CD8-positive, alpha-beta memory T cell (primary cell): ENCODE measurements at regions not wholly inside any gene's neighbourhood (a gene's known extent, or its start where the extent isn't known, plus 50 kb on each side); places are given as distances from the start of the nearest gene placed in this dataset.

ENCODE experiments used
- CTCF ChIA-PET: fragments of 350-600 bp; sonication (Branson Sonifier 250); formaldehyde crosslinking; loops from one replicate; lab custom pipeline; 2021; ENCODE audit warnings: antibody characterized with exemption; lab: Charles Lee
- POLR2A ChIA-PET: fragments of 350-600 bp; sonication (Branson Sonifier 250); formaldehyde crosslinking; loops from one replicate; lab custom pipeline; 2021; ENCODE audit warnings: antibody characterized with exemption; lab: Charles Lee
- DNase-seq, 5 donors: peaks; one replicate each; pipeline versions ENCODE4 v3.0.0 to v3.0.0-alpha.2; 2020 to 2022; ENCODE audit warnings: mixed read lengths in 1 of 5
- H3K27ac ChIP-seq: one replicate; pipeline ENCODE4 v1.7.0; 2013; ENCODE audit warnings: low read depth, mild to moderate bottlenecking, low read length, moderate library complexity
- H3K27me3 ChIP-seq: 2 replicates; pipeline ENCODE4 v1.7.0; 2013; ENCODE audit warnings: low read length, mild to moderate bottlenecking; ENCODE audit not compliant: insufficient read depth, poor library complexity, severe bottlenecking
- H3K36me3 ChIP-seq: 2 replicates; pipeline ENCODE4 v1.7.0; 2013; ENCODE audit warnings: mild to moderate bottlenecking, low read length, moderate library complexity; ENCODE audit not compliant: insufficient read depth
- H3K4me1 ChIP-seq: 2 replicates; pipeline ENCODE4 v1.7.0; 2013; ENCODE audit warnings: mild to moderate bottlenecking, low read length, moderate library complexity; ENCODE audit not compliant: insufficient read depth
- H3K4me3 ChIP-seq: 2 replicates; pipeline ENCODE4 v1.7.0; 2013; ENCODE audit warnings: mild to moderate bottlenecking, low read length
- H3K9me3 ChIP-seq: 2 replicates; pipeline ENCODE4 v1.7.0; 2013; ENCODE audit warnings: mild to moderate bottlenecking, low read length
- H3K27ac Mint-ChIP-seq, 8 donors: one replicate each; pipeline ENCODE4 v1.8.0; 2020 to 2021; ENCODE audit warnings: mixed read lengths in 8 of 8, mild to moderate bottlenecking in 6 of 8, inconsistent platforms in 3 of 8, moderate library complexity in 3 of 8
- H3K27me3 Mint-ChIP-seq, 2 donors: one replicate each; pipeline ENCODE4 v1.8.0; 2020 to 2021; ENCODE audit warnings: mixed read lengths in 2 of 2, mild to moderate bottlenecking in 1 of 2, moderate library complexity in 1 of 2
- H3K36me3 Mint-ChIP-seq, 3 donors: one replicate each; pipeline ENCODE4 v1.8.0; 2020 to 2021; ENCODE audit warnings: mixed read lengths in 3 of 3, inconsistent platforms in 1 of 3, mild to moderate bottlenecking in 1 of 3
- H3K4me1 Mint-ChIP-seq, 3 donors: one replicate each; pipeline ENCODE4 v1.8.0; 2020 to 2021; ENCODE audit warnings: mixed read lengths in 3 of 3, inconsistent platforms in 1 of 3, mild to moderate bottlenecking in 1 of 3
- H3K4me3 Mint-ChIP-seq, 7 donors: one replicate each; pipeline ENCODE4 v1.8.0; 2020 to 2021; ENCODE audit warnings: mixed read lengths in 7 of 7, mild to moderate bottlenecking in 6 of 7, moderate library complexity in 4 of 7, inconsistent platforms in 2 of 7
- H3K9me3 Mint-ChIP-seq, 5 donors: one replicate each; pipeline ENCODE4 v1.8.0; 2020 to 2022; ENCODE audit warnings: mixed read lengths in 5 of 5, mild to moderate bottlenecking in 3 of 5, moderate library complexity in 2 of 5, inconsistent platforms in 1 of 5

DNA sequence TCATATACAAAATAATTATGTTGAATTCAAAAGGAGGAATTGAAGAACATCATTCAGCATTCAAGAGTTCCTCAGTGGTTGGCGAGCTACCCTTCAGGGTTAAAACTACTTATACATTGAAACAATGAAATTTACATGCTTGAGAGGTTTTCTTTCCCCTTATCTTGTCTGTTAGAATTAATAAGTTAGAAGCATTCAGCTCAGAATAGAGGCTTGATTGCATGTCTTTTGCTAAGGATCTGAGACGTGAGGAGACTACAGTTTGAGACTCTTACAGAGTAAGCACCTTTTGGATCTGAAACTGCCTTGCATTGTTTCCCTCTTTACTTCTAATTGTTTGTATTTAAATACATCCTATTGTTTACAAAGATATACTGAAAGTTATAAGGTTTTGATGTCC, 157.6 kb downstream of the NSUN3 start:
- H3K4me3 ChIP-seq, result no peak overlapping the region
- ChIA-PET CTCF (no interaction called here), POLR2A (no interaction called here)
- H3K27me3 ChIP-seq, result no peaks in the 10 kb centered on the region
- Mint-ChIP-seq H3K27me3 (no peaks in the 10 kb centered on the region), H3K27ac (no peak overlapping the region), H3K9me3 (peaks cover 0 to 11% (median 0%) of the 10 kb centered on the region in 5 donors), H3K36me3 (no peaks in the 10 kb centered on the region), H3K4me1 (no peaks in the 10 kb centered on the region), H3K4me3 (no peak overlapping the region)
- no peaks in the 10 kb centered on the region for H3K36me3 ChIP-seq
- no peaks in the 10 kb centered on the region for H3K4me1 ChIP-seq
- H3K9me3 ChIP-seq, result no peaks in the 10 kb centered on the region
- H3K27ac ChIP-seq, result no peak overlapping the region
- DNase-seq, result no peak

DNA sequence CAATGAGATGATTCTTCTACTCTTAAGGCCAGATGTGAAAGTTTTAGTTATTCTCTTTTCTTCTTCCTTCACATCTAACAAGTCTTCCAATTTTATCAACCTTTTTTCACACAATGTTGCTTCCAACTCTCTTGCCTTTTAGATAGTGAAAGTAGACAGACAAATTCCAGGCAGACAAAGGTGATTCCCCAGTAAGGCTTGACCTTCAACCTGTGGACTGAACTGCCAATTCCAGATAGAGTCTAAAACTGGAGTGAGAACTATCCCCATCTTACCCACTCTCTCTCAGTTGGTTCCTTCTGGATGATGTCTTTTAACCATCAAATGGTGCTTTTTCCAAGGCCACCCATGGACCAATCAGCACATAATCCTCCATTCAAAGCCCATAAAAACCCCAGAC, 159.0 kb downstream of the NSUN3 start:
- ChIA-PET CTCF (no interaction called here), POLR2A (no interaction called here)
- no peaks in the 10 kb centered on the region for H3K36me3 Mint-ChIP-seq
- Histone ChIP-seq H3K4me1 (no peaks in the 10 kb centered on the region), H3K27me3 (no peaks in the 10 kb centered on the region), H3K27ac (no peak overlapping the region), H3K9me3 (no peaks in the 10 kb centered on the region), H3K36me3 (no peaks in the 10 kb centered on the region), H3K4me3 (no peak overlapping the region)
- no peak for DNase-seq
- H3K4me3 Mint-ChIP-seq, result no peak overlapping the region
- no peak overlapping the region for H3K27ac Mint-ChIP-seq
- H3K27me3 Mint-ChIP-seq, result no peaks in the 10 kb centered on the region
- no peaks in the 10 kb centered on the region for H3K4me1 Mint-ChIP-seq
- H3K9me3 Mint-ChIP-seq, result peaks cover 0 to 11% (median 2%) of the 10 kb centered on the region in 5 donors

GRCh38 chr3:94225148-94225865, 162.4 kb downstream of the NSUN3 start:
- no peaks in the 10 kb centered on the region for H3K4me1 ChIP-seq
- CTCF ChIA-PET, result no interaction called here
- Mint-ChIP-seq H3K4me3 (no peak overlapping the region), H3K27me3 (no peaks in the 10 kb centered on the region), H3K36me3 (no peaks in the 10 kb centered on the region), H3K27ac (no peak overlapping the region), H3K4me1 (no peaks in the 10 kb centered on the region), H3K9me3 (peaks cover 0 to 11% (median 2%) of the 10 kb centered on the region in 5 donors)
- POLR2A ChIA-PET, result no interaction called here
- no peaks in the 10 kb centered on the region for H3K36me3 ChIP-seq
- H3K27ac ChIP-seq, result no peak overlapping the region
- no peak overlapping the region for H3K4me3 ChIP-seq
- no peaks in the 10 kb centered on the region for H3K9me3 ChIP-seq
- H3K27me3 ChIP-seq, result no peaks in the 10 kb centered on the region
- no peak for DNase-seq

GRCh38 chr3:94226078-94226477, 163.2 kb downstream of the NSUN3 start:
- no peaks in the 10 kb centered on the region for H3K36me3 Mint-ChIP-seq
- H3K9me3 ChIP-seq, result no peaks in the 10 kb centered on the region
- no peaks in the 10 kb centered on the region for H3K27me3 Mint-ChIP-seq
- no peak overlapping the region for H3K4me3 ChIP-seq
- no peak overlapping the region for H3K27ac Mint-ChIP-seq
- no peaks in the 10 kb centered on the region for H3K4me1 Mint-ChIP-seq
- no peak overlapping the region for H3K27ac ChIP-seq
- no peaks in the 10 kb centered on the region for H3K36me3 ChIP-seq
- no peaks in the 10 kb centered on the region for H3K4me1 ChIP-seq
- no peak for DNase-seq
- H3K4me3 Mint-ChIP-seq, result no peak overlapping the region
- CTCF ChIA-PET, result no interaction called here
- H3K27me3 ChIP-seq, result no peaks in the 10 kb centered on the region
- POLR2A ChIA-PET, result no interaction called here
- H3K9me3 Mint-ChIP-seq, result peaks cover 0 to 11% (median 2%) of the 10 kb centered on the region in 5 donors

DNA sequence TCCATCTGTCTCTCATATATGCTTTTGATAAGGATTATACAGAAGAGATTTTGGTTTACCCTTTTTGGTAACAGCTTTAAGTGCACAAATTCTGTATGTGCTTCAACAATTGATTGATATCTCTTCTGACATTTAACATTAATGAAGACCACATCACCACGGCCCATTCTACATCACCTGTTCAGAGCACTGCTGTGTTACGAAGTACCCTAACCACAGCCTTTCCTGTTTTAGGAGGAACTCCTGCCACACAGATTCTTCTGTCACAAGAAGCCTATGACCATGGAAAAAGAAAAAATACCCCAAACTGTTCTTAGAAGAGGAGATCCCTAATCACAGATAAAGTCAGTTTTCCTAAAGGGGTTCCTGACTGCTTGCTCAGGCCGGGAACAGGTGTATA, 170.1 kb downstream of the NSUN3 start:
- Mint-ChIP-seq H3K27ac (no peak overlapping the region), H3K27me3 (peaks cover 2 to 7% of the 10 kb centered on the region in 2 donors), H3K4me3 (no peak overlapping the region), H3K9me3 (peaks cover 0 to 8% (median 6%) of the 10 kb centered on the region in 5 donors), H3K4me1 (no peaks in the 10 kb centered on the region), H3K36me3 (no peaks in the 10 kb centered on the region)
- Histone ChIP-seq H3K9me3 (no peaks in the 10 kb centered on the region), H3K4me1 (no peaks in the 10 kb centered on the region), H3K4me3 (no peak overlapping the region), H3K36me3 (no peaks in the 10 kb centered on the region), H3K27ac (no peak overlapping the region), H3K27me3 (no peaks in the 10 kb centered on the region)
- CTCF ChIA-PET, result no interaction called here
- DNase-seq, result no peak
- POLR2A ChIA-PET, result no interaction called here

- ChIA-PET CTCF (no interaction called here), POLR2A (no interaction called here)
- H3K36me3 Mint-ChIP-seq, result no peaks in the 10 kb centered on the region
- no peaks in the 10 kb centered on the region for H3K36me3 ChIP-seq
- H3K4me1 ChIP-seq, result no peaks in the 10 kb centered on the region
- no peaks in the 10 kb centered on the region for H3K27me3 ChIP-seq
- H3K27me3 Mint-ChIP-seq, result peaks cover 2 to 7% of the 10 kb centered on the region in 2 donors
- no peaks in the 10 kb centered on the region for H3K9me3 ChIP-seq
- no peak overlapping the region for H3K4me3 ChIP-seq
- H3K4me3 Mint-ChIP-seq, result no peak overlapping the region
- H3K9me3 Mint-ChIP-seq, result peaks cover 0 to 11% (median 10%) of the 10 kb centered on the region in 5 donors
- H3K27ac ChIP-seq, result no peak overlapping the region
- DNase-seq, result no peak
- no peak overlapping the region for H3K27ac Mint-ChIP-seq
- H3K4me1 Mint-ChIP-seq, result no peaks in the 10 kb centered on the region
These were observed 171.4 kb downstream of the NSUN3 start for GRCh38 chr3:94234177-94234788.

GRCh38 chr3:94241986-94242385, 179.1 kb downstream of the NSUN3 start:
- Histone ChIP-seq H3K36me3 (no peaks in the 10 kb centered on the region), H3K27ac (no peak overlapping the region), H3K4me3 (no peak overlapping the region), H3K4me1 (no peaks in the 10 kb centered on the region), H3K27me3 (no peaks in the 10 kb centered on the region), H3K9me3 (no peaks in the 10 kb centered on the region)
- Mint-ChIP-seq H3K27ac (no peak overlapping the region), H3K36me3 (no peaks in the 10 kb centered on the region), H3K27me3 (peaks cover 3 to 5% of the 10 kb centered on the region in 2 donors), H3K9me3 (peaks cover 0 to 11% (median 7%) of the 10 kb centered on the region in 5 donors), H3K4me1 (no peaks in the 10 kb centered on the region), H3K4me3 (no peak overlapping the region)
- DNase-seq, result no peak
- ChIA-PET CTCF (interaction anchor here (1.7 kb wide), 1 partner anchor 8 kb away, joined by 4 read pairs; no protein-coding TSS in a partner anchor), POLR2A (no interaction called here)

DNA sequence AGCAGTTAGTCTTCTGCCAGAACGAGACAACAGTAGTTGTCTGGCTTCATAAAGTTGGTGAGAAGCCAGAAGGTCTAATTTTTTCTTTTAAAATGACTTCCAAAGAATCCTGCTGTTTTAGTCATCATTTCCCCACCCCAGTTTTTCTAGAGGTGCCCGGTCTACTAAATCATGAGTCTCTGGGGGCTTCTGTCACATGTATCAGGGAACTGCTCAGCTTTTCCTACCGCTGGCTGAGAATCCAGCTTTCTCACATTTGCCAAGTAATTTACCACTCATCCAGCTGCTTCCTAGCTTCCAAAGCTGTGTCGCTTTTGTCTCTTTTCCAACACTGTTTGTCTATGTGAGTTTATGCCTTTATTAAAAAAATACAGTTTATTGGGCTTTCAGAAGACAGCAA, 183.3 kb downstream of the NSUN3 start:
- no peak for DNase-seq
- Mint-ChIP-seq H3K27ac (no peak overlapping the region), H3K36me3 (no peaks in the 10 kb centered on the region), H3K4me3 (no peak overlapping the region), H3K27me3 (peaks cover 2 to 20% of the 10 kb centered on the region in 2 donors), H3K9me3 (peaks cover 0 to 4% (median 0%) of the 10 kb centered on the region in 5 donors), H3K4me1 (no peaks in the 10 kb centered on the region)
- no peak overlapping the region for H3K27ac ChIP-seq
- no peaks in the 10 kb centered on the region for H3K9me3 ChIP-seq
- no peaks in the 10 kb centered on the region for H3K4me1 ChIP-seq
- H3K36me3 ChIP-seq, result no peaks in the 10 kb centered on the region
- POLR2A ChIA-PET, result no interaction called here
- CTCF ChIA-PET, result no interaction called here
- H3K4me3 ChIP-seq, result no peak overlapping the region
- H3K27me3 ChIP-seq, result no peaks in the 10 kb centered on the region
